H1 (cell line): ENCODE measurements at regions not wholly inside any gene's neighbourhood (a gene's known extent, or its start where the extent isn't known, plus 50 kb on each side); places are given as distances from the start of the nearest gene placed in this dataset.
"Not testable (repeated sequence)": the region's sequence is repeated elsewhere in the genome, so short reads cannot be mapped to it uniquely, and the experiment has no call there.

Experiments
- CTCF ChIP-seq, 3 experiments: IDR thresholded peaks; 1 replicate in 2 of 3; 2 replicates in 1 of 3; pipeline versions ENCODE4 v1.5.1 to v1.6.1; 2011; ENCODE audit warnings: low read length in 3 of 3, mild to moderate bottlenecking in 3 of 3, inconsistent platforms in 2 of 3, low read depth in 1 of 3, moderate library complexity in 1 of 3; ENCODE audit not compliant: insufficient read depth in 1 of 3; ENCODE audit errors: control extremely low read depth in 1 of 3
- EGR1 ChIP-seq: IDR thresholded peaks from 2 replicates; pipeline ENCODE4 v1.6.1; 2011; ENCODE audit warnings: low read depth, low read length, borderline replicate concordance
- EP300 ChIP-seq, 2 experiments: IDR thresholded peaks; 1 replicate in 1 of 2; 2 replicates in 1 of 2; pipeline ENCODE4 v1.6.1; 2011 to 2012; ENCODE audit warnings: low read depth in 2 of 2, low read length in 2 of 2, mild to moderate bottlenecking in 2 of 2, borderline replicate concordance in 1 of 2, inconsistent platforms in 1 of 2, moderate library complexity in 1 of 2
- EZH2 ChIP-seq: fragments of 200-600 bp; sonication (generic); IDR thresholded peaks from 2 replicates; pipeline ENCODE4 v1.7.1; 2012; ENCODE audit warnings: low read depth, mild to moderate bottlenecking, moderate library complexity, low read length, inconsistent platforms; ENCODE audit not compliant: severe bottlenecking
- GABPA ChIP-seq: IDR thresholded peaks from 2 replicates; pipeline ENCODE4 v1.6.1; 2011; ENCODE audit warnings: mild to moderate bottlenecking, low read length, moderate library complexity, borderline replicate concordance; ENCODE audit not compliant: insufficient read depth
- KDM5A ChIP-seq: fragments of 200-600 bp; IDR thresholded peaks from 2 replicates; pipeline ENCODE4 v1.7.1; 2012; ENCODE audit warnings: mild to moderate bottlenecking, low read length, inconsistent platforms, mixed read lengths
- POLR2A ChIP-seq, 2 experiments: IDR thresholded peaks; 1 replicate in 1 of 2; 2 replicates in 1 of 2; pipeline ENCODE4 v1.6.1; 2011; ENCODE audit warnings: low read depth in 2 of 2, low read length in 2 of 2, mild to moderate bottlenecking in 2 of 2; ENCODE audit errors: control extremely low read depth in 1 of 2
- RFX5 ChIP-seq: IDR thresholded peaks from 2 replicates; pipeline ENCODE4 v1.6.1; 2011; ENCODE audit warnings: low read depth, low read length, improper control_type of control experiment, borderline replicate concordance
- TEAD4 ChIP-seq: IDR thresholded peaks from 2 replicates; pipeline ENCODE4 v1.6.1; 2012; ENCODE audit warnings: low read depth, low read length, inconsistent platforms, mixed read lengths
- USF2 ChIP-seq: IDR thresholded peaks from 2 replicates; pipeline ENCODE4 v1.6.1; 2011; ENCODE audit warnings: low read length, improper control_type of control experiment

- not testable (repeated sequence) for TF ChIP-seq POLR2A (IDR thresholded peaks at IDR 0.05; ENCODE audit: control extremely low read depth in 1 of 2, low read depth in 2 of 2, low read length in 2 of 2); CTCF (IDR thresholded peaks at IDR 0.05; ENCODE audit: control extremely low read depth in 1 of 3, insufficient read depth in 1 of 3, low read depth in 1 of 3, low read length in 3 of 3); GABPA; EP300 (IDR thresholded peaks at IDR 0.05; ENCODE audit: borderline replicate concordance in 1 of 2, low read depth in 2 of 2, low read length in 2 of 2); EGR1; KDM5A; EZH2; RFX5; TEAD4; USF2
Observed at GRCh38 chr12:92232371-92232932, 86.8 kb upstream of the BTG1 start.
